HFF-Myc (cell line): ENCODE measurements at regions not wholly inside any gene's neighbourhood (a gene's known extent, or its start where the extent isn't known, plus 50 kb on each side); places are given as distances from the start of the nearest gene placed in this dataset.

ENCODE experiments used
- DNase-seq: peaks from one replicate; pipeline ENCODE4 v3.0.0-alpha.2; 2011; ENCODE audit warnings: low read depth; ENCODE audit errors: extremely low read depth
- H3K4me3 ChIP-seq: replicated peaks from 2 replicates; pipeline ENCODE4 v1.5.1; 2011; ENCODE audit warnings: low read depth, mild to moderate bottlenecking, control low read depth, low read length
- CTCF ChIP-seq: IDR thresholded peaks from 2 replicates; pipeline ENCODE4 v1.5.1; 2012; ENCODE audit warnings: mild to moderate bottlenecking, low read depth, low read length, control low read depth; ENCODE audit errors: missing control alignments

GRCh38 chr5:176185133-176185733 lies 53.0 kb upstream of the SIMC1 start:
- no peak for TF ChIP-seq CTCF
- peak; percentile 29 for DNase-seq
- no peak overlapping the region for H3K4me3 ChIP-seq

- no peak for DNase-seq
- TF ChIP-seq CTCF, result no peak
- H3K4me3 ChIP-seq, result no peak overlapping the region
Measured at GRCh38 chr5:176186107-176186506, 52.1 kb upstream of the SIMC1 start.

- H3K4me3 ChIP-seq, result no peak overlapping the region
- TF ChIP-seq CTCF, result no peak
- no peak for DNase-seq
Measured at GRCh38 chr5:176187276-176188062, 50.8 kb upstream of the SIMC1 start.

GRCh38 chr5:176188085-176188484 lies 50.1 kb upstream of the SIMC1 start:
- H3K4me3 ChIP-seq, result no peak overlapping the region
- TF ChIP-seq CTCF, result no peak
- no peak for DNase-seq
